Activated CD4-positive, alpha-beta T cell treated with anti-CD3 and anti-CD28 coated beads, Interleukin-2, Interleukin-6, amounts not matched to agents 100 ng/mL and 50 ng/mL, durations not matched to agents 16 hours and 8 hours (primary cell): ENCODE measurements at regions not wholly inside any gene's neighbourhood (a gene's known extent, or its start where the extent isn't known, plus 50 kb on each side); places are given as distances from the start of the nearest gene placed in this dataset.

Experiments
- DNase-seq: peaks from one replicate; pipeline ENCODE4 v3.0.0-alpha.2; 2020

- no peak for DNase-seq
These were observed 225.0 kb upstream of the NT5C1B start for GRCh38 chr2:18814387-18814786.

DNA sequence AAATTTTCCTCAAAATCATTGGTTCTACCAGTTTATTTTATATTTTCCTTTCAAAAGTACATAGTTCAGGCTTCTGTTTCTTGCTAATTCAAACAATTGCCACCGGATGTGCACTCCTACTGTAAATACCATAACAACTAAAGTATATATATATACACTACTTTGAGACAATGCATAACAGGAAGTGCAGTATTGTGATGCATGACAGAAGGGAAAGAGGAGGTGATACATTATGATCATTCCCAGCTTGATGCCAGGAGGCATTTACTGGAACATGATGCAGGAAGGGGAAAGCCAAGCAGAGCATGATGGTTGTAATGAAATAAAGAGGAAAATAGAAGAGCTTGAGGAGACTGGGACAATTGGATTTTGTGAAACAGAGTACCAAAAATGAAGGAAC is 215.2 kb upstream of the NT5C1B start:
- DNase-seq = no peak

DNA sequence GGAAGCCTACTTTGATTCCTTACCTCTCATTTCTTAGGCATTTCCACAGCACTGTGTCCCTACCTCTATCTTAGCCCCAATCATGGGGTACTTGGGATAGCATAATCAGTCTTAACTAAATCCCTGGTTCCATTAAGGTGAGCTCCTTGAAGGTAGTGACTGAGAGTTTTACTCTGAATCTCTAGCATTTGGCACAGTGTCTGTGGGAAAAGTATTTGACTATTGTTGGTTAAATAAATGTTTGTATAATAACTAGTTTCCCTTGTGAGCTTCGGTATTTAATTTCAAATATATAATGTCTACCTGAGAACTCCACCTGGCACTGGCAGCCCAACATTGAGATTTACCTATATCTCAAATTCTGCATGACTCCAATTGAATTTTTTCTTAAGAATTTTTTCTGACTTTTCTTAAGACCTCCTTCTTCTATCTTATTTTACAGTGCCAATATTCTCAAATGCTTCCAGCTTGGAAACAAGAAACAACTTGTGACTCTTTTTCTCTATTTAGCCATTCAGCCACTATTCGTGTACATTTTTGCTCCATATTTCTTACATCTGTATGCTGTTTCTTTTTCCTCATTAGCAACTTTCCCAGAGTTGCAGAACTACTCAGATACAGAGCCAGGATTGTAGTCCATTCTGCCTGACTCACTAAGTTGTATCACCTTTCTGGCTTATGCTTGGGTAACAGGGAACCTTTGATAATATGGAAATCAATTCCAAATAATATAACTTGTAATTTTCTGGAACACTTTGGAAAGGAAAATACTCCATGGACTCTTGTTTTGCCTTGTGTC is 214.0 kb upstream of the NT5C1B start:
- DNase-seq = no peak

GRCh38 chr2:18800240-18800971 is 211.0 kb upstream of the NT5C1B start:
- no peak for DNase-seq

DNA sequence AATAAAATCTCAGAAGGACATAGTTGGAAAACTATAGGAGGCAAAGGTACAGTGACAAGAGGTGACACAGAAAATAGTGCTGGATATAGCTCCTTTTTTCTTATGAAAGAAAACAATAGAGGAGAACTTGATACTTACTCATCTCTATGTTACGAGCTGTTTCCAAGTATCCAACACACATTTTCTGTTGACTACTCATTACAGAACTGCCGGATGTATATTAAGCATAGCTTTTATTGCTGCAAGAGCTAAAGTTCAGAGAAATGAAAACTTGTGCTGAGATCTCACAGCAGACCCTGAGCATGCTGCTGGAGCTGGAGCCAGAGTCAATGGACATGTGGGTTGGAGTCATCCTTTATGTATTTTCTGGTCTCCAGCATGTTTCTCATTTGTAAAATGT is 210.0 kb upstream of the NT5C1B start:
- DNase-seq = no peak

DNA sequence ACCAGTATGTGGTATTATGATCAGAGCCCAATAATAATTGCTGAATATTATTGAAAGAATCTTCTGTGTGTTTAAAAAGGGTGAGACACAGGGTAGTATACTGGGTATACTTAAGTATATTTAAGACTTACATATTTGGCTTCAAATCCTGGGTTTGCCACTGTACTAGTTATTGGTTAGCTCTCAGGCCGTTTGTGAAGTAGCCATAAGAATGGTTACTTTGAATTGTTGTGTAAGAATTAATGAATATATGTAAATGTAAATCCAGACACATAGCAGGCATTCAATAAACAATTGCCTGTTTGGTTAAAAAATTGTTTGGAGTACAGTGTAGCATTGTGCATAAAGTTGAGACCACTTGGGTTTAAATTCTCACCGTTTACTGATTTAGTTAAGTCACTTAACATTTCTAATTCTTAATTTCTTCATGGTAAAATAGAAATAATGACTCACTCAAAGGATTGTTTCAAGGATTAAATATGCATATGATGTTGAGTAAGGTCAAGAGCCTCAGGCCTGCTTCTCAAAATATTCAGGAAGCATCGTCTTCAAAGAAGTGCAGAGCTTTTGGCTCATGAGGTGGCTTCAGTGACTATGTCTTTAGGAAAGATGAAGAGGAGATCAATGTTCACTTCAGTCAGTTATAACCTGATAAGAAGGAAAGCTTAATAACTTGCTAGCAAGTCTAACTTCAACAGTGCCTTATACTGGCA is 207.9 kb upstream of the NT5C1B start:
- no peak for DNase-seq

DNA sequence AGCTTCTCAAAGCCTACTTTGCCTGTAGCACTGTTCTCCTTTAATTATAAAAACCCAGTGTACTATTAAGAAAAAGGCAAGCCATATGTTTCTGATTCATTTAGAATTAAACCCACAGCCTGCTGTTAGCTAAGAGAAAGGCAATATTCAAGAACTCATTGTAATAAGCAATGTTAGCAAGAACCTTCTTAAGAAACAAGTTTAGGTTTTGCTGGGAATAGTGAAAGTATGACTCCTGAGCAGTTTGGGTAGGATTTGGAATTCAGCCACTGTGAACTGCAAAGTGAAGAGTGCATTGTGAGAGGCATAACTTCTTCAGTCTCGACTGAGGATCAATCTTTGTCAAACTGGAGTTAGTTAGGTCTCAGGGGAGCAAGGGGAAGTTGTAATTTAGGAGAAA is 206.5 kb upstream of the NT5C1B start:
- no peak for DNase-seq

GRCh38 chr2:18792684-18793083 is 203.3 kb upstream of the NT5C1B start:
- DNase-seq = no peak

- DNase-seq = no peak
These were observed 202.9 kb upstream of the NT5C1B start for GRCh38 chr2:18792226-18792629.

DNA sequence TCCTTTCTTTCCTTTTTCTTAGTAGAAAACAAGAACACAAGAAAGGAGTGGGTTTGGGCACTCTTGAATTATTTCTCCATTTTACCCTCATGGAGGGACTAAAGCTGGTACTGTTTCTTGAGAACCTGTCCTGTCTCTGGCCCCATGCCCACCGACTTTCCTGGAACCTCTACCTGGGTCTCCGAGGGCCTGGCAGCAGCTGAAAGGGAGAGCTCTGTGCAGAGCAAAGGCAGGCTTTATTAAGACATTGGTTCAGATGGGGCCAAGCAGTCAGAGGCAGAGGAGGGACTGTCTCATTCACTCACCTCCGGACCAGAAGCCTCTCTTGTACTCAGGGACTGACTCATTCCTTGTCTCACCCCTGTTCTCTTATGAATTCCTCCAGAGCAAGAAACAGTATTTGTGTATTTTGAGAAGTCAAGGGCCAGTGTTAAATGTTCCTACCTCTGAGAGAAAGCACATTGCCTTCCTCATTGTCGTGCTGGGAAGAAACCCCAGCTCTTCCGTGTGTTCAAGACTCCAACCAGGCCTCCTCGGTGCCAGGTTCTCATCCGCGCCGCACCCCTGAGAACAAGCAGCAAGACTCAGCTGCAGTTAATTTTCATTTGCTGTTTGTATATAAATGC is 201.9 kb upstream of the NT5C1B start:
- DNase-seq = no peak

GRCh38 chr2:18790509-18791171 is 201.3 kb upstream of the NT5C1B start:
- no peak for DNase-seq

DNA sequence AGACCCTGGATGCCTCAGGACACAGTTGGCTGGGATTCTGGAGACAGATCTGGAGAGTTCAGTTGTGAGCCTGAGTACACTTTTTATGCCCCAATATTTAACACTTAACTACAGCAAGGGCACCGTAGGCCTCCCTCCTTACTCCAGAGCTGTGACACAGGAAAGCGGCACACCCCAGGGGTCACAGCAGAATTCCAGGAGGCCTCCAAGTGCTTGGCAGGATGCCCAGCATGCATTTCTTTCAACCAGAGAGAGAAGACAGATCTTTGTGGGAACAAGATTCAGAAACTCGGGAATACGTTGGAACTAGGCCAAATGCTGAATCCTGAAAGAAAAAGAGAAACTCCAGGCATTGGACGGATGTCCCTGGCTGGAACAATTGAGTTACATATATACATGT is 199.2 kb upstream of the NT5C1B start:
- DNase-seq = no peak

- DNase-seq = no peak
These were observed 198.4 kb upstream of the NT5C1B start for GRCh38 chr2:18787726-18788125.

DNA sequence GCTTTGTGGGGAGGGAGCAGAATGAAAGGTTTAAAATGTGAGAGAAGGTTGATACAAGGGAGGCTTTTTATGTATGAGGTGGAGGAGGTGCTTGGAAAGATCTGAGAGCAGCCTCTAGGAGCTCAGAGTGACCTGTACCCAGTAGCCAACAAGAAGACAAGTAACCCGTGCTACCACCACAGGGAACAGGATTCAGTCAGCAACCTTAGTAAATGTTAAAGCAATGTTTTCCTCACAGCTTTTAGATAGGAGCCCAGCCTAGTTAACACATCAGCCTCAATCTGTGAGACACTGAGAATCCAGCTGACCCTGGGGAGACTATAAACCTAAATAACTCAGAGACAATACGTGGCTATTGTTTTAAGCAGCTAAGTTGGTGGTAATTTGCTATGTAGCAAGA is 194.9 kb upstream of the NT5C1B start:
- no peak for DNase-seq

DNA sequence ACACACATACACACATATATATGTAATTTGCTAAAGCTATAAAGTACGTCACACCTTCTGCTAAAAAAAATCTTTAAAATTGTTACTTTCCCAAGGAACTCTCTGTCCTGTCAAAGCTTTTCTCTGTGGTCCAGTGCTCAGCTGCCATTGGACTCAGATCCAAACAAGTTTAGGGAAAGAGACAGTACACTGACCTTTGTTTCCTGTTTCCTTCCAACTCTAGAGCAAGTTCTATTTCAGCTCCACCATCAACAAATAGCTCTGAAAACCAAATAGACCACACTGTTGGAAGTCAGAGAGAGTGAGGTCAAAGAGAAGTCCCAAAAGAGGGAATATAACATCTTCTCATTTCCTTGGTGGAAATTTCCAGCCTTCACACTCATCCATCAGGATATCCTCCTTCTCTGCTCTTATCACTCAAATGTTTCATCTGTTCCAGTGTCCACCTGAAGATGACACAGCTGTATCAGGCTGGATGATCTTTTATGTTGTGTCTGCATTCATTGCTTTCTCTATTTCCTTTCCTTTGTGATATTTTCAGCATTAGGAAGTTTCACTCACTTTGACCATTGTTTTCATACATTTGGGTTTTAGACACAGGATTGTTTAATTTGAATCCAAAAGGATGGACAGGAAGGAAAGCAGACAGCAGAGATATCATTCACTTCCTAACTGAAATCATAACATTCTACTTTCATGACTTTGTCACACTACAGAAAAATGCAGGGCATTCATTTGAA is 192.3 kb upstream of the NT5C1B start:
- DNase-seq = no peak

GRCh38 chr2:18777250-18777812 is 188.0 kb upstream of the NT5C1B start:
- DNase-seq = no peak

- DNase-seq = no peak
These were observed 181.8 kb upstream of the NT5C1B start for GRCh38 chr2:18771212-18771611.

GRCh38 chr2:18763338-18763737 is 174.0 kb upstream of the NT5C1B start:
- no peak for DNase-seq

GRCh38 chr2:18762667-18763066 is 173.3 kb upstream of the NT5C1B start:
- DNase-seq = no peak

DNA sequence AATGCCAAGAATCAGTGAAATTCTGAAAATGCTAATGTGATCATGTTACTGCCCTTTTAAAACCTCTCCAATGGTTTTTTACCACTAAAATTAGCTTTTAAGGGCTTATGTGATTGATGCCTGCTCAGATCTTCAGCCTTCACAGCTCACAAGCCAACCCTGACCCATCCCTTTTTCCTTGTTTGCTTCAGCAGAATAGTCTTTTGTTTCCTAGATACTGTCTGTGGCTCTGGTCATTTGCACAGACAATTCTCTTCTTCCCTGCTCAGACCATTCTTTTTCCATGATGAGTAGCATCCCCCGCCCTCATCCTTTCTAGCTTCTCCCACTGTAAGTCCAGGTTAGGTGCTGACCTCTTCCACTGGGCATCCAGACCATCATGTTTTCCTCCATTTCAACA is 164.9 kb upstream of the NT5C1B start:
- no peak for DNase-seq

GRCh38 chr2:18753722-18754121 is 164.4 kb upstream of the NT5C1B start:
- no peak for DNase-seq
